ENCODE measurements at regions not wholly inside any gene's neighbourhood (a gene's known extent, or its start where the extent isn't known, plus 50 kb on each side); places are given as distances from the start of the nearest gene placed in this dataset.

DNA sequence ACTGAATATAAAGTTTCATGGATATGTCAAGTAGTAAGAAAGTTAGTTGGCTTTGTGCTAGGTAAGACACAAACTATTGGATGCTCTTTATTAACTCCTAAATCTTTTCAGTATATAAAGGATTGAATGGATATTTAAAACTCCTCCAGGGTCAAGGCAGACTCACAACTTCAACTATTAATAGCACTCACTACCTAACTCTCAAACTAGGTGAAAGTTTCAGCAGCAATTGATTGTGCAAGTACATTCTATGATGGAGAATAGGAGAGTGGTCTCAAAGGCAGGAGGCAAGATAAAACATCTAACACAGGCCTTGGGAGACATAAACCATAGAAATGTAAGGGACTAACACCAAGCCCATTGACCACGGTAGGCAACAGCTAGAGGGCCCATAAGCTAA is 328.9 kb upstream of the CHAC2 start:
- Histone ChIP-seq H3K27ac (ENCODE audit: low read depth, low read length) (no peak overlapping the region), H3K9me3 (ENCODE audit: control insufficient read depth, low read length) (no peaks in the 10 kb centered on the region), H3K4me3 (ENCODE audit: low read length) (no peak overlapping the region), H3K27me3 (ENCODE audit: control insufficient read depth, insufficient read depth, low read length, poor library complexity, severe bottlenecking) (no peaks in the 10 kb centered on the region), H3K9ac (ENCODE audit: extremely low read depth, low read length, poor library complexity, severe bottlenecking) (no peak overlapping the region), H3K36me3 (ENCODE audit: control insufficient read depth, insufficient read depth, low read length) (no peaks in the 10 kb centered on the region), H3K4me1 (ENCODE audit: control insufficient read depth, insufficient read depth, low read length) (no peaks in the 10 kb centered on the region)
- DNase-seq = no peak
- Mint-ChIP-seq H3K27ac (no peak overlapping the region), H3K27me3 (ENCODE audit: insufficient read depth) (no peaks in the 10 kb centered on the region), H3K4me3 (no peak overlapping the region), H3K4me1 (peaks cover 13% of the 10 kb centered on the region), H3K36me3 (ENCODE audit: low read depth) (no peaks in the 10 kb centered on the region), H3K9me3 (no peaks in the 10 kb centered on the region)
- TF ChIP-seq, protein P1, sequence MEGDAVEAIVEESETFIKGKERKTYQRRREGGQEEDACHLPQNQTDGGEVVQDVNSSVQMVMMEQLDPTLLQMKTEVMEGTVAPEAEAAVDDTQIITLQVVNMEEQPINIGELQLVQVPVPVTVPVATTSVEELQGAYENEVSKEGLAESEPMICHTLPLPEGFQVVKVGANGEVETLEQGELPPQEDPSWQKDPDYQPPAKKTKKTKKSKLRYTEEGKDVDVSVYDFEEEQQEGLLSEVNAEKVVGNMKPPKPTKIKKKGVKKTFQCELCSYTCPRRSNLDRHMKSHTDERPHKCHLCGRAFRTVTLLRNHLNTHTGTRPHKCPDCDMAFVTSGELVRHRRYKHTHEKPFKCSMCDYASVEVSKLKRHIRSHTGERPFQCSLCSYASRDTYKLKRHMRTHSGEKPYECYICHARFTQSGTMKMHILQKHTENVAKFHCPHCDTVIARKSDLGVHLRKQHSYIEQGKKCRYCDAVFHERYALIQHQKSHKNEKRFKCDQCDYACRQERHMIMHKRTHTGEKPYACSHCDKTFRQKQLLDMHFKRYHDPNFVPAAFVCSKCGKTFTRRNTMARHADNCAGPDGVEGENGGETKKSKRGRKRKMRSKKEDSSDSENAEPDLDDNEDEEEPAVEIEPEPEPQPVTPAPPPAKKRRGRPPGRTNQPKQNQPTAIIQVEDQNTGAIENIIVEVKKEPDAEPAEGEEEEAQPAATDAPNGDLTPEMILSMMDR (conservative IDR thresholded peaks at IDR 0.05) = no peak
- WGBS, 2 experiments (ENCODE audit: insufficient coverage in 1 of 2, insufficient read length in 1 of 2) = 89 to 100% methylated on average over 1 of the region's 1 CpG

DNA sequence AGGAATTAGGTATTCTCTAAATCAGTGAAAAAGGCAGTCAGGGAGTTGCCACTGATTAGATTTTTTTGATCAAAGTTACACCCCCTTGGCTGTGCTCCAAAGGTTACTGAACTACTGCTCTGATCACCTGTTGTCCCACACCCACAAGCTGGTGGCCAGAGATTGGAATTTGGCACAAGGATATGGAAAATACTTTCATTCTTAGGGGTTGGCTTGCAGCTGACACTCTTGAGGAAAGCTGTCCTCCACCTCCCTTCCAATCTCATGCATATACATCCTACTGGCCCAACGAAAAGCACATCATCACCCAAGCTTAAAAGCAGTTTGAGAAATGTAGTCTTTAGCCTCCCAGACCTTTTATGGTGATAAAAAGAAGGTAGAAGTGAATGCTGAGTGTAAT is 329.5 kb upstream of the CHAC2 start:
- Histone ChIP-seq H3K36me3 (ENCODE audit: control insufficient read depth, insufficient read depth, low read length) (no peaks in the 10 kb centered on the region), H3K4me1 (ENCODE audit: control insufficient read depth, insufficient read depth, low read length) (no peaks in the 10 kb centered on the region), H3K27ac (ENCODE audit: low read depth, low read length) (no peak overlapping the region), H3K9me3 (ENCODE audit: control insufficient read depth, low read length) (no peaks in the 10 kb centered on the region), H3K4me3 (ENCODE audit: low read length) (no peak overlapping the region), H3K27me3 (ENCODE audit: control insufficient read depth, insufficient read depth, low read length, poor library complexity, severe bottlenecking) (no peaks in the 10 kb centered on the region), H3K9ac (ENCODE audit: extremely low read depth, low read length, poor library complexity, severe bottlenecking) (no peak overlapping the region)
- no peaks in the 10 kb centered on the region for H3K36me3 Mint-ChIP-seq (ENCODE audit: low read depth)
- WGBS, 2 experiments (ENCODE audit: insufficient coverage in 1 of 2, insufficient read length in 1 of 2) = 67% methylated on average over 1 of the region's 1 CpG; no CpG with 5 or more reads in 1 of the 2 experiments
- peaks cover 13% of the 10 kb centered on the region for H3K4me1 Mint-ChIP-seq
- no peak overlapping the region for H3K27ac Mint-ChIP-seq
- no peak overlapping the region for H3K4me3 Mint-ChIP-seq
- no peaks in the 10 kb centered on the region for H3K9me3 Mint-ChIP-seq
- TF ChIP-seq, protein P1 (conservative IDR thresholded peaks at IDR 0.05) = no peak
- DNase-seq = no peak
- H3K27me3 Mint-ChIP-seq (ENCODE audit: insufficient read depth) = no peaks in the 10 kb centered on the region

- H3K4me3 Mint-ChIP-seq = no peak overlapping the region
- H3K27ac ChIP-seq (ENCODE audit: low read depth, low read length) = no peak overlapping the region
- TF ChIP-seq, protein P1 (conservative IDR thresholded peaks at IDR 0.05) = no peak
- H3K9ac ChIP-seq (ENCODE audit: extremely low read depth, low read length, poor library complexity, severe bottlenecking) = no peak overlapping the region
- no peak overlapping the region for H3K27ac Mint-ChIP-seq
- no peaks in the 10 kb centered on the region for H3K27me3 Mint-ChIP-seq (ENCODE audit: insufficient read depth)
- no peaks in the 10 kb centered on the region for H3K4me1 ChIP-seq (ENCODE audit: control insufficient read depth, insufficient read depth, low read length)
- no peak overlapping the region for H3K4me3 ChIP-seq (ENCODE audit: low read length)
- H3K4me1 Mint-ChIP-seq = peaks cover 12% of the 10 kb centered on the region
- WGBS, 2 experiments (ENCODE audit: insufficient coverage in 1 of 2, insufficient read length in 1 of 2) = 90 to 93% methylated on average over 2 of the region's 2 CpGs
- no peaks in the 10 kb centered on the region for H3K9me3 ChIP-seq (ENCODE audit: control insufficient read depth, low read length)
- no peaks in the 10 kb centered on the region for H3K36me3 Mint-ChIP-seq (ENCODE audit: low read depth)
- no peaks in the 10 kb centered on the region for H3K27me3 ChIP-seq (ENCODE audit: control insufficient read depth, insufficient read depth, low read length, poor library complexity, severe bottlenecking)
- DNase-seq = no peak
- no peaks in the 10 kb centered on the region for H3K36me3 ChIP-seq (ENCODE audit: control insufficient read depth, insufficient read depth, low read length)
- H3K9me3 Mint-ChIP-seq = no peaks in the 10 kb centered on the region
Observed at GRCh38 chr2:53437371-53437770, 330.2 kb upstream of the CHAC2 start.
